ENCODE measurements at regions not wholly inside any gene's neighbourhood (a gene's known extent, or its start where the extent isn't known, plus 50 kb on each side); places are given as distances from the start of the nearest gene placed in this dataset.

DNA sequence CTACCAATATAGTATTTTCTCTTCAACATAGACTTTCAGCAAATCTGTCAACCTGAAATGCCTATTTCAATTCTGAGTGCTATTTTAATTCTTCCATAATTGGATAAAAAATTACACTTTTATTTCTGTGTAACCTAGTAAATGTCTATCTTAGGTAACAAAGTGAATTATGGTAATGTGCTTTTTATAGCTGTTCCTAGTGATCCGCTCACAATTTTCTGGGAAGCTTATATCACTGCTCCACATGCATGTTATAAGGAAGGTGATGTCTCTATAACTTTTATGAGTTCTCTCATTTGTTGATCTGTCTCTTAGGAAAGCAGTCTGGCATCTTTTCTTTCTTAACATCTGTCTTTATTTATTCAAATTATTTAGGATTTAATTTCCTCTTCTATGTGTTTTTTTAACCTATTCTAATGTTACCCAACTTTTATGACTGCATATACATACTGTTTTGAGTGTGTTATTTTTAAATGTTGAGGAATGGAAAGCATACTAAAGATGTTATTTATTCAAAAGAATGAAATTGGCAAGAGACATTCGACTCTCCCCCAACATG lies 777.1 kb upstream of the MDGA2 start:
- TF ChIP-seq, protein P1, sequence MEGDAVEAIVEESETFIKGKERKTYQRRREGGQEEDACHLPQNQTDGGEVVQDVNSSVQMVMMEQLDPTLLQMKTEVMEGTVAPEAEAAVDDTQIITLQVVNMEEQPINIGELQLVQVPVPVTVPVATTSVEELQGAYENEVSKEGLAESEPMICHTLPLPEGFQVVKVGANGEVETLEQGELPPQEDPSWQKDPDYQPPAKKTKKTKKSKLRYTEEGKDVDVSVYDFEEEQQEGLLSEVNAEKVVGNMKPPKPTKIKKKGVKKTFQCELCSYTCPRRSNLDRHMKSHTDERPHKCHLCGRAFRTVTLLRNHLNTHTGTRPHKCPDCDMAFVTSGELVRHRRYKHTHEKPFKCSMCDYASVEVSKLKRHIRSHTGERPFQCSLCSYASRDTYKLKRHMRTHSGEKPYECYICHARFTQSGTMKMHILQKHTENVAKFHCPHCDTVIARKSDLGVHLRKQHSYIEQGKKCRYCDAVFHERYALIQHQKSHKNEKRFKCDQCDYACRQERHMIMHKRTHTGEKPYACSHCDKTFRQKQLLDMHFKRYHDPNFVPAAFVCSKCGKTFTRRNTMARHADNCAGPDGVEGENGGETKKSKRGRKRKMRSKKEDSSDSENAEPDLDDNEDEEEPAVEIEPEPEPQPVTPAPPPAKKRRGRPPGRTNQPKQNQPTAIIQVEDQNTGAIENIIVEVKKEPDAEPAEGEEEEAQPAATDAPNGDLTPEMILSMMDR (IDR thresholded peaks at IDR 0.05) = no peak
- TF ChIP-seq EZH2 (IDR thresholded peaks at IDR 0.05) = no peak

All from neural progenitor cell (in vitro differentiated cells).